ENCODE measurements at regions not wholly inside any gene's neighbourhood (a gene's known extent, or its start where the extent isn't known, plus 50 kb on each side); places are given as distances from the start of the nearest gene placed in this dataset.

- TF ChIP-seq CHD7 (IDR thresholded peaks at IDR 0.05; ENCODE audit: insufficient replicate concordance, low read length) (no peak), CBX5 (IDR thresholded peaks at IDR 0.05; ENCODE audit: low read depth, low read length) (no peak), EZH2 (IDR thresholded peaks at IDR 0.05; ENCODE audit: low read depth, low read length, severe bottlenecking) (no peak), CEBPB (IDR thresholded peaks at IDR 0.05; ENCODE audit: low read depth, low read length) (no peak), KDM4A (IDR thresholded peaks at IDR 0.05; ENCODE audit: low read depth, low read length, severe bottlenecking) (no peak), SIRT6 (IDR thresholded peaks at IDR 0.05; ENCODE audit: low read length) (no peak), HDAC2 (IDR thresholded peaks at IDR 0.05; ENCODE audit: borderline replicate concordance in 1 of 2, low read depth in 2 of 2, low read length in 2 of 2) (no peak), JUND (IDR thresholded peaks at IDR 0.05; ENCODE audit: low read length) (no peak), CBX8 (IDR thresholded peaks at IDR 0.05; ENCODE audit: borderline replicate concordance, low read depth, low read length) (no peak), TAF7 (optimal IDR thresholded peaks at IDR 0.05; ENCODE audit: borderline replicate concordance, low read depth, low read length) (no peak), POLR2AphosphoS5 (IDR thresholded peaks at IDR 0.05; ENCODE audit: low read depth, low read length) (no peak), TBP (IDR thresholded peaks at IDR 0.05; ENCODE audit: low read depth, low read length) (no peak), CHD2 (IDR thresholded peaks at IDR 0.05; ENCODE audit: low read length) (no peak)
Measured at GRCh38 chr15:38128921-38129320, 123.7 kb upstream of the SPRED1 start (continued).
